ENCODE measurements at regions not wholly inside any gene's neighbourhood (a gene's known extent, or its start where the extent isn't known, plus 50 kb on each side); places are given as distances from the start of the nearest gene placed in this dataset.
"Not testable (repeated sequence)": the region's sequence is repeated elsewhere in the genome, so short reads cannot be mapped to it uniquely, and the experiment has no call there.

DNA sequence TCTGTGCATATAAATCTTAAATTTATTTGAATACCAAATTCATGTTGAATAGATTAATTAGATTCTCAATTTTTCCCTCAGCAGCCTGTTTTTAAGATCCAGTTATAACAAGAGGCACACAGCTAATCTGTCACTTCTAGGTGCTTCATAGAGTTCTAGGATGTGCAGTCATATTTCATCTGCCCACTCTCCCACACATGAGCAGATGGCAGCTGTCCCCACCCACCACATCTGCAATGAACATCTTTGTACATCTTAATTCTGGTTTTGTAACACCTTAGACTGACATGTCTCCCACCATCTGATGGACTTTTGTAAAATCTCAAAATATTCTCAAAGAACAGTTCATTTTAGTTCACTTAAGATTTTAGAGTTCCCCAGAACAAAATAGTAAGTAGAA is 250.8 kb upstream of the ST6GAL2 start:
- intact Hi-C loops (cut with DNase I): no loop called here
- Histone ChIP-seq H3K27ac (no peak overlapping the region), H3K4me3 (no peak overlapping the region), H3K27me3 (replicated peaks; ENCODE audit: insufficient read depth) (no peaks in the 10 kb centered on the region), H3K36me3 (no peaks in the 10 kb centered on the region), H3K4me1 (replicated peaks) (no peaks in the 10 kb centered on the region), H3K9me3 (no peaks in the 10 kb centered on the region)
- DNase-seq (ENCODE audit: low spot score): no peak
- TF ChIP-seq, protein P1, sequence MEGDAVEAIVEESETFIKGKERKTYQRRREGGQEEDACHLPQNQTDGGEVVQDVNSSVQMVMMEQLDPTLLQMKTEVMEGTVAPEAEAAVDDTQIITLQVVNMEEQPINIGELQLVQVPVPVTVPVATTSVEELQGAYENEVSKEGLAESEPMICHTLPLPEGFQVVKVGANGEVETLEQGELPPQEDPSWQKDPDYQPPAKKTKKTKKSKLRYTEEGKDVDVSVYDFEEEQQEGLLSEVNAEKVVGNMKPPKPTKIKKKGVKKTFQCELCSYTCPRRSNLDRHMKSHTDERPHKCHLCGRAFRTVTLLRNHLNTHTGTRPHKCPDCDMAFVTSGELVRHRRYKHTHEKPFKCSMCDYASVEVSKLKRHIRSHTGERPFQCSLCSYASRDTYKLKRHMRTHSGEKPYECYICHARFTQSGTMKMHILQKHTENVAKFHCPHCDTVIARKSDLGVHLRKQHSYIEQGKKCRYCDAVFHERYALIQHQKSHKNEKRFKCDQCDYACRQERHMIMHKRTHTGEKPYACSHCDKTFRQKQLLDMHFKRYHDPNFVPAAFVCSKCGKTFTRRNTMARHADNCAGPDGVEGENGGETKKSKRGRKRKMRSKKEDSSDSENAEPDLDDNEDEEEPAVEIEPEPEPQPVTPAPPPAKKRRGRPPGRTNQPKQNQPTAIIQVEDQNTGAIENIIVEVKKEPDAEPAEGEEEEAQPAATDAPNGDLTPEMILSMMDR (IDR thresholded peaks at IDR 0.05): no peak
- TF ChIP-seq POLR2AphosphoS5 (IDR thresholded peaks at IDR 0.05) (no peak), POLR2A (IDR thresholded peaks at IDR 0.05) (no peak)

DNA sequence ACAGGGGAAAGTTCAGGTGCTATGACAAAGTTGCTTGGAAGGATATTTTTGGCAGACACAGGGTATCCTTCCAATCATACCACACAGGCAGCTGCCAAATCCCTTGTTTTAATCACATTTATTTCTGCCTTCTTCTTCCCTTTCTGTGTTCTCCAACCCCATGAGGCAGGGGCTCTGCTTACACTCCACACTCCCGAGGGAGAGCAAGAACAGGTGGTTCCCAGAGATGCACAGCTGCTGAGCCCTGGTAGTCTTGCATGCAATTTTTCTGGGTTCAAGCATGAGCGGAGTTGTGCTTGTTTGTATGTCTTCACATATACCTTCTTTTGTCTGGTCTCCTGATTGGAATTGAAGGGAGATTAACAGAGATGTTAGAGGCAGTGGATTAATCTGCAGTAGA is 251.7 kb upstream of the ST6GAL2 start:
- no peaks in the 10 kb centered on the region for H3K4me1 ChIP-seq (replicated peaks)
- no peaks in the 10 kb centered on the region for H3K27me3 ChIP-seq (replicated peaks; ENCODE audit: insufficient read depth)
- WGBS: 87% methylated on average over 2 of the region's 2 CpGs
- DNase-seq (ENCODE audit: low spot score): no peak
- intact Hi-C loops (cut with DNase I): no loop called here
- H3K36me3 ChIP-seq: no peaks in the 10 kb centered on the region
- no peaks in the 10 kb centered on the region for H3K9me3 ChIP-seq
- TF ChIP-seq, protein P1 (IDR thresholded peaks at IDR 0.05): no peak
- TF ChIP-seq POLR2A (IDR thresholded peaks at IDR 0.05) (no peak), POLR2AphosphoS5 (IDR thresholded peaks at IDR 0.05) (no peak)
- H3K27ac ChIP-seq: no peak overlapping the region
- H3K4me3 ChIP-seq: no peak overlapping the region

DNA sequence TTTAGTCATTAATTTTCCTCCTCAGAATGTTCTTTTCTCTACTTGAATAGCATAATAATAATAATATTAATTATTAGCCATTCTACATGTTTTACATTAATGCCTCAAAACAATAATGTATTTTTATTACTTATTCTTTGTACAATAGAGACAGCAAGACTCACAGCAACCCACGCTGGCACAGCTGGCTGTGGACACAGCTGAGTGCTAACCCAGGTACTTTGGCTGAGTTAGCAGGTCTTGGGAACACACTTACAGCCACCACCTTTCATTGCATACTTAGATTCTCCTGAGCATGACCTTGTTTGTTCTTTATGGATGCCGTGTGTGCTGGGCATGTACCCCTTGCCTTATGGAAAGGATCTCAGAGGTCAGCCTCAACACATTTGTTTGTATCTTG is 260.2 kb upstream of the ST6GAL2 start:
- intact Hi-C loops (cut with DNase I): no loop called here
- Histone ChIP-seq H3K4me3 (no peak overlapping the region), H3K27ac (no peak overlapping the region), H3K4me1 (replicated peaks) (no peaks in the 10 kb centered on the region), H3K36me3 (no peaks in the 10 kb centered on the region), H3K9me3 (no peaks in the 10 kb centered on the region), H3K27me3 (replicated peaks; ENCODE audit: insufficient read depth) (no peaks in the 10 kb centered on the region)
- DNase-seq (ENCODE audit: low spot score): no peak
- TF ChIP-seq POLR2A (IDR thresholded peaks at IDR 0.05): no peak
- TF ChIP-seq, protein P1 (IDR thresholded peaks at IDR 0.05): no peak
- TF ChIP-seq POLR2AphosphoS5 (IDR thresholded peaks at IDR 0.05): no peak
- WGBS: 95% methylated on average over 2 of the region's 2 CpGs

DNA sequence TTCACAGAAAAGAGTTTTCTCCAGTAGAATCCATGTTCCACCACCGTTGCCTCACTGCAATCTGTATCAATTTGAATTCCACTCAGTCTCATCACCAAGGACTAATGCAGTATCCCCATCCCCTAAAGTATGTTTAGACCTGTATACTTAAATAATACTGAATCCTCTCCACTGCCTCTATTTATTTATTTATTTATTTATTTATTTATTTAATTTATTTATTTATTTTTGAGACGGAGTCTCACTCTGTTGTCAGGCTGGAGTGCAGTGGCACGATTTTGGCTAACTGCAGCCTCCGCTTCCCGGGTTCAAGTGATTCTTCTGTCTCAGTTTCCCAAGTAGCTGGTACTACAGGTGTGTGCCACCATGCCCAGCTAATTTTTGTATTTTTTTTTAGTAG is 260.7 kb upstream of the ST6GAL2 start:
- DNase-seq (ENCODE audit: low spot score); H3K36me3 ChIP-seq; H3K9me3 ChIP-seq; H3K4me3 ChIP-seq; H3K4me1 ChIP-seq (replicated peaks); H3K27ac ChIP-seq; H3K27me3 ChIP-seq (replicated peaks; ENCODE audit: insufficient read depth); intact Hi-C loops (cut with DNase I): not testable (repeated sequence)
- WGBS: 95% methylated on average over 5 of the region's 5 CpGs

DNA sequence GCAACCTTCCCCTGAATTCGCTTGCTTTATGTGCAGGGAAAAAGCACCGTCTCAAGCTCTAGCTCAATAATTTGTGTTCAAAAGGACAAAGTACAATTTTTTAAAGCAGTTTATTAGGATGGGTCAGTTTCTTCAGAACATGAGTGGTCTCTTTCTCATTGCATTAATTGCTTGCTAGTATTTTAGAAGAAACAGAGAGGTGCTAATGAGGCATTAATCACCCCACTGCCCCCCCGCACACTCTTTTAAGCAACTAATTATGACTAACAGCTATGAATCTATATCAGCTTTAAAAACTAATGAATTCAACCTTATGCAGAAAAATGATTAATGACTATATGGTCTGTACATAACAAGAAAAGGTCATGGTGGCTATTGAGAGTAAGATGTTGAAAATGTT is 262.1 kb upstream of the ST6GAL2 start:
- intact Hi-C loops (cut with DNase I): no loop called here
- no peak for DNase-seq (ENCODE audit: low spot score)
- Histone ChIP-seq H3K27me3 (replicated peaks; ENCODE audit: insufficient read depth) (no peaks in the 10 kb centered on the region), H3K27ac (no peak overlapping the region), H3K4me1 (replicated peaks) (no peaks in the 10 kb centered on the region), H3K36me3 (no peaks in the 10 kb centered on the region), H3K9me3 (no peaks in the 10 kb centered on the region), H3K4me3 (no peak overlapping the region)
- whole genome bisulfite sequencing: 93% methylated on average over 3 of the region's 3 CpGs
- TF ChIP-seq, protein P1 (IDR thresholded peaks at IDR 0.05): no peak
- TF ChIP-seq POLR2AphosphoS5 (IDR thresholded peaks at IDR 0.05) (no peak), POLR2A (IDR thresholded peaks at IDR 0.05) (no peak)
